ENCODE measurements at regions not wholly inside any gene's neighbourhood (a gene's known extent, or its start where the extent isn't known, plus 50 kb on each side); places are given as distances from the start of the nearest gene placed in this dataset.

GRCh38 chr5:126052791-126053190, 370.4 kb upstream of the GRAMD2B start:
- Histone ChIP-seq H3K4me1 (no peaks in the 10 kb centered on the region), H3K27ac (no peak overlapping the region), H3K36me3 (no peaks in the 10 kb centered on the region), H3K4me3 (no peak overlapping the region), H3K27me3 (no peaks in the 10 kb centered on the region), H3K9me3 (no peaks in the 10 kb centered on the region)
- DNase-seq (ENCODE audit: low spot score in 2 of 2), result no peak
- WGBS, result 52% methylated on average over 1 of the region's 1 CpG
- no peak for TF ChIP-seq POLR2A (IDR thresholded peaks at IDR 0.05)
- TF ChIP-seq EP300 (IDR thresholded peaks at IDR 0.05), result no peak
- TF ChIP-seq POLR2AphosphoS5 (IDR thresholded peaks at IDR 0.05), result no peak
- TF ChIP-seq, protein P1, sequence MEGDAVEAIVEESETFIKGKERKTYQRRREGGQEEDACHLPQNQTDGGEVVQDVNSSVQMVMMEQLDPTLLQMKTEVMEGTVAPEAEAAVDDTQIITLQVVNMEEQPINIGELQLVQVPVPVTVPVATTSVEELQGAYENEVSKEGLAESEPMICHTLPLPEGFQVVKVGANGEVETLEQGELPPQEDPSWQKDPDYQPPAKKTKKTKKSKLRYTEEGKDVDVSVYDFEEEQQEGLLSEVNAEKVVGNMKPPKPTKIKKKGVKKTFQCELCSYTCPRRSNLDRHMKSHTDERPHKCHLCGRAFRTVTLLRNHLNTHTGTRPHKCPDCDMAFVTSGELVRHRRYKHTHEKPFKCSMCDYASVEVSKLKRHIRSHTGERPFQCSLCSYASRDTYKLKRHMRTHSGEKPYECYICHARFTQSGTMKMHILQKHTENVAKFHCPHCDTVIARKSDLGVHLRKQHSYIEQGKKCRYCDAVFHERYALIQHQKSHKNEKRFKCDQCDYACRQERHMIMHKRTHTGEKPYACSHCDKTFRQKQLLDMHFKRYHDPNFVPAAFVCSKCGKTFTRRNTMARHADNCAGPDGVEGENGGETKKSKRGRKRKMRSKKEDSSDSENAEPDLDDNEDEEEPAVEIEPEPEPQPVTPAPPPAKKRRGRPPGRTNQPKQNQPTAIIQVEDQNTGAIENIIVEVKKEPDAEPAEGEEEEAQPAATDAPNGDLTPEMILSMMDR (IDR thresholded peaks at IDR 0.05), result no peak

- Histone ChIP-seq H3K27ac (no peak overlapping the region), H3K4me3 (no peak overlapping the region), H3K9me3 (no peaks in the 10 kb centered on the region), H3K4me1 (no peaks in the 10 kb centered on the region), H3K27me3 (no peaks in the 10 kb centered on the region), H3K36me3 (no peaks in the 10 kb centered on the region)
- DNase-seq (ENCODE audit: low spot score in 2 of 2), result no peak
- no peak for TF ChIP-seq EP300 (IDR thresholded peaks at IDR 0.05)
- TF ChIP-seq, protein P1 (IDR thresholded peaks at IDR 0.05), result no peak
- 71% methylated on average over 2 of the region's 2 CpGs for WGBS
Observed at GRCh38 chr5:126053630-126054029, 369.6 kb upstream of the GRAMD2B start.

DNA sequence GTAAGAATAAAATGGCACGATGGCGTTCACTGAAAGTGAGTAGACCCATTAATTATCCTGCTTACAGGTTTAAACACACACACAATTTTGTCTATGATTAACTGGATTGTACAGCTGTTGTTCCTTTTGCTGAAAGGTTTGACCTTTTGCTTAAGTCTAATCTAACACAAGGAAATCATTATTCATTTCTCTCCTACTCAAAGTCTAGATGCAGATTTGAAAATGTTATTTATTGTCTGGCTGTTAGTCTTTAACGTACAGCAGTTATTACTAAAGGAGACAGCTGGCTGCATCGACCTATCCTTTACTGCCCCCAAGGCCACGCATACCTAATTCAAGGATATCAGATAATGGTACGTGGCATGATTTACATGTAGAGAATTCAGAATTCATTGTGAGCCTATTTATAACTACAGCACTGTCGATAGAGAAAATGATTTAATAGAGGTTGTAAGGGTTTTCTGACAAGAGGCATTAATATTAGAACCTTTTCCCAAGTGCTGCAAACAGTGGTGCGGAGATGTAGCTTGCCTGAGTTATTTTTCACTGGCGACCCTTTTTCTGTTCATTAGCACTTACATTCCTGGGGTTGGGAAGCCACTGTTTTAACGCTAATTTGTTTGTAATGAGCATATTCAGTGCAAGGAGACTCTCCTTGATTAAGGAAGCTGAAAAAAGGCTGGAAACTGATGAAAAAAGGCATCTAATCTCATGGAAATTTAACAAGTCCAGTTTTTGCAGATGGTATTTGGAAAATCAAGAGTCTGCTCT, 368.4 kb upstream of the GRAMD2B start:
- Histone ChIP-seq H3K36me3 (no peaks in the 10 kb centered on the region), H3K4me3 (no peak overlapping the region), H3K4me1 (no peaks in the 10 kb centered on the region), H3K27ac (no peak overlapping the region), H3K27me3 (no peaks in the 10 kb centered on the region), H3K9me3 (no peaks in the 10 kb centered on the region)
- WGBS, result 52% methylated on average over 10 of the region's 10 CpGs
- DNase-seq (ENCODE audit: low spot score in 2 of 2), result no peak
- no peak for TF ChIP-seq POLR2A (IDR thresholded peaks at IDR 0.05)
- TF ChIP-seq, protein P1 (IDR thresholded peaks at IDR 0.05), result no peak

- Histone ChIP-seq H3K36me3 (no peaks in the 10 kb centered on the region), H3K27ac (no peak overlapping the region), H3K4me1 (no peaks in the 10 kb centered on the region), H3K9me3 (no peaks in the 10 kb centered on the region), H3K27me3 (no peaks in the 10 kb centered on the region), H3K4me3 (no peak overlapping the region)
- TF ChIP-seq EP300 (IDR thresholded peaks at IDR 0.05), result no peak
- TF ChIP-seq POLR2A (IDR thresholded peaks at IDR 0.05), result no peak
- TF ChIP-seq, protein P1 (IDR thresholded peaks at IDR 0.05), result no peak
- TF ChIP-seq POLR2AphosphoS5 (IDR thresholded peaks at IDR 0.05), result no peak
- no peak for DNase-seq (ENCODE audit: low spot score in 2 of 2)
- WGBS, result 84% methylated on average over 2 of the region's 2 CpGs
Observed at GRCh38 chr5:126055348-126055729, 367.9 kb upstream of the GRAMD2B start.

DNA sequence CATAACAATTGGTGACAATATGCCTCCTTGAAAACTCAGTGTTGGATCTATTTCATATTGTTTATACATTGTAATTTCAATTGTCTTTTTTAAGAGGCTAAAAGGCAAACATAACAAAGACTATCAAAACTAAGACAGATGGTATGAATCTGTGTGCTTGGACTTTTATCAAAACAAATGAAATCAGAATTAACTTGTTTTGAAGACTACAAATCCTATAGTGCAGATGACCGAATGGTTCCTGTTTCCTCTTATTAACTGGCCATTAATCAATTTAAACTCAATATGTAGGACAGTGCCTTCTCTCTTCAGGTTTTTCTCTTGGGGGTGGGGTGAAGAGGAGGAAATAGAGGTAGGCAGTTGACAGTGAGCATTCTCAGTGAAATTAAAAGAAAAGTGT, 366.9 kb upstream of the GRAMD2B start:
- 53% methylated on average over 1 of the region's 1 CpG for WGBS
- Histone ChIP-seq H3K36me3 (no peaks in the 10 kb centered on the region), H3K27ac (no peak overlapping the region), H3K4me1 (no peaks in the 10 kb centered on the region), H3K4me3 (no peak overlapping the region), H3K27me3 (no peaks in the 10 kb centered on the region), H3K9me3 (no peaks in the 10 kb centered on the region)
- no peak for TF ChIP-seq EP300 (IDR thresholded peaks at IDR 0.05)
- TF ChIP-seq POLR2AphosphoS5 (IDR thresholded peaks at IDR 0.05), result no peak
- TF ChIP-seq, protein P1 (IDR thresholded peaks at IDR 0.05), result no peak
- no peak for DNase-seq (ENCODE audit: low spot score in 2 of 2)

Measured in suprapubic skin (tissue), 4 donors.